Gastroesophageal sphincter (tissue), 4 donors: ENCODE measurements at regions not wholly inside any gene's neighbourhood (a gene's known extent, or its start where the extent isn't known, plus 50 kb on each side); places are given as distances from the start of the nearest gene placed in this dataset.

Source experiments
- ATAC-seq: fragments of 150-250 bp; one replicate; pipeline ENCODE4 v1.9.1; 2016; ENCODE audit warnings: mild to moderate bottlenecking, moderate library complexity
- H3K27ac ChIP-seq, 4 donors: fragments of 200-600 bp; sonication (generic) in 3 of 4; 1 replicate in 3 of 4; 2 replicates in 1 of 4; pipeline ENCODE4 v1.5.1; 2016 to 2019
- H3K27me3 ChIP-seq: fragments of 200-600 bp; sonication (generic); one replicate; pipeline ENCODE4 v1.5.1; 2019
- H3K36me3 ChIP-seq, 2 donors: fragments of 200-600 bp; sonication (generic); one replicate each; pipeline ENCODE4 v1.5.1; 2019; ENCODE audit warnings: control low read depth in 1 of 2
- H3K4me1 ChIP-seq, 3 donors: fragments of 200-600 bp; sonication (generic); 1 replicate in 2 of 3; 2 replicates in 1 of 3; pipeline ENCODE4 v1.5.1; 2016 to 2019; ENCODE audit warnings: control low read depth in 2 of 3
- H3K4me3 ChIP-seq, 2 donors: fragments of 200-600 bp; sonication (generic); one replicate each; pipeline ENCODE4 v1.5.1; 2019; ENCODE audit warnings: mild to moderate bottlenecking in 1 of 2, moderate library complexity in 1 of 2
- H3K9me3 ChIP-seq, 3 donors: fragments of 200-600 bp; sonication (generic); one replicate each; pipeline ENCODE4 v1.5.1; 2017 to 2019; ENCODE audit warnings: control low read depth in 2 of 3
- EP300 ChIP-seq: sonication (generic); formaldehyde crosslinking; IDR thresholded peaks from one replicate; pipeline ENCODE4 v1.6.1; 2017; ENCODE audit warnings: antibody characterized with exemption, mild to moderate bottlenecking
- POLR2A ChIP-seq, 2 donors: fragments of 450-650 bp; IDR thresholded peaks; one replicate each; pipeline ENCODE4 v1.6.1; 2017; ENCODE audit warnings: antibody characterized with exemption in 2 of 2, mild to moderate bottlenecking in 2 of 2, moderate library complexity in 1 of 2
- POLR2AphosphoS5 ChIP-seq: sonication (generic); formaldehyde crosslinking; IDR thresholded peaks from one replicate; pipeline ENCODE4 v1.6.1; 2017; ENCODE audit warnings: antibody characterized with exemption
- WGBS, 2 donors: methylation state at CpG; one replicate each; pipeline ENCODE4 v1.1.5; 2018; ENCODE audit warnings: low coverage in 1 of 2; 5-methylcytosine and 5-hydroxymethylcytosine counted together
- TF ChIP-seq, protein P1 (sequence below), 4 experiments: fragments of 200-600 bp in 2 of 4; fragments of 450-650 bp in 2 of 4; sonication (generic) in 1 of 4; IDR thresholded peaks; one replicate each; pipeline ENCODE4 v1.5.1; 2017 to 2019; ENCODE audit warnings: antibody characterized with exemption in 4 of 4, mild to moderate bottlenecking in 2 of 4, moderate library complexity in 2 of 4

- Histone ChIP-seq H3K4me3 (no peak overlapping the region), H3K36me3 (no peaks in the 10 kb centered on the region), H3K4me1 (no peaks in the 10 kb centered on the region), H3K27ac (no peak overlapping the region), H3K9me3 (no peaks in the 10 kb centered on the region), H3K27me3 (no peaks in the 10 kb centered on the region)
- ATAC-seq = no peak
- WGBS, 2 donors = 92 to 95% methylated on average over 4 of the region's 4 CpGs
- TF ChIP-seq, protein P1, sequence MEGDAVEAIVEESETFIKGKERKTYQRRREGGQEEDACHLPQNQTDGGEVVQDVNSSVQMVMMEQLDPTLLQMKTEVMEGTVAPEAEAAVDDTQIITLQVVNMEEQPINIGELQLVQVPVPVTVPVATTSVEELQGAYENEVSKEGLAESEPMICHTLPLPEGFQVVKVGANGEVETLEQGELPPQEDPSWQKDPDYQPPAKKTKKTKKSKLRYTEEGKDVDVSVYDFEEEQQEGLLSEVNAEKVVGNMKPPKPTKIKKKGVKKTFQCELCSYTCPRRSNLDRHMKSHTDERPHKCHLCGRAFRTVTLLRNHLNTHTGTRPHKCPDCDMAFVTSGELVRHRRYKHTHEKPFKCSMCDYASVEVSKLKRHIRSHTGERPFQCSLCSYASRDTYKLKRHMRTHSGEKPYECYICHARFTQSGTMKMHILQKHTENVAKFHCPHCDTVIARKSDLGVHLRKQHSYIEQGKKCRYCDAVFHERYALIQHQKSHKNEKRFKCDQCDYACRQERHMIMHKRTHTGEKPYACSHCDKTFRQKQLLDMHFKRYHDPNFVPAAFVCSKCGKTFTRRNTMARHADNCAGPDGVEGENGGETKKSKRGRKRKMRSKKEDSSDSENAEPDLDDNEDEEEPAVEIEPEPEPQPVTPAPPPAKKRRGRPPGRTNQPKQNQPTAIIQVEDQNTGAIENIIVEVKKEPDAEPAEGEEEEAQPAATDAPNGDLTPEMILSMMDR (IDR thresholded peaks at IDR 0.05) = no peak
- TF ChIP-seq POLR2A (IDR thresholded peaks at IDR 0.05) (no peak), EP300 (no peak), POLR2AphosphoS5 (no peak)
Observed at GRCh38 chr2:198645816-198646215, 811.9 kb downstream of the SATB2 start.

GRCh38 chr2:198641161-198641560, 816.6 kb downstream of the SATB2 start:
- H3K27ac ChIP-seq = no peak overlapping the region
- ATAC-seq = no peak
- no peaks in the 10 kb centered on the region for H3K36me3 ChIP-seq
- H3K4me3 ChIP-seq = no peak overlapping the region
- TF ChIP-seq EP300 (no peak), POLR2AphosphoS5 (no peak), POLR2A (IDR thresholded peaks at IDR 0.05) (no peak)
- TF ChIP-seq, protein P1 (IDR thresholded peaks at IDR 0.05) = no peak
- no peaks in the 10 kb centered on the region for H3K4me1 ChIP-seq
- H3K9me3 ChIP-seq = no peaks in the 10 kb centered on the region
- WGBS, 2 donors = 52 to 74% methylated on average over 3 of the region's 3 CpGs
- no peaks in the 10 kb centered on the region for H3K27me3 ChIP-seq

DNA sequence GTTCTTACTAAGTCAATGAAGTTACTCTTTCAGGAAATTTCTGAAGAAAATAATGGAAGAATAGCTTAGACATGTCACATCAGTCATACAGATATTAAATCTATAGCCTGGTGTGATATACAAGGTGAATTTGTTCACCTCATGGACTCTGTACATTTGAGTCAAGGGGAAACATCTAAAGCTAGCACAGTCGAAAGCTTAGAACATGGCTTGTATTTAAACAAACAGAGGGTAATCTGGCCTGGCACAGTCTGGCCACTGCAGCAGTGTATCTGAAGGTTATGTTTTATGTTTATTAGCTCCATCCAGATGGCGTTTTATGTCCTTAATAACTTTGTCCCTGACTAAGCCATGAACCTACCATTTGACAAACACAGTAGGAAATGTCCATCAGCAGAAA, 817.3 kb downstream of the SATB2 start:
- no peak for TF ChIP-seq POLR2AphosphoS5
- TF ChIP-seq EP300 = no peak
- no peak for TF ChIP-seq POLR2A (IDR thresholded peaks at IDR 0.05)
- TF ChIP-seq, protein P1 (IDR thresholded peaks at IDR 0.05) = no peak
- Histone ChIP-seq H3K36me3 (no peaks in the 10 kb centered on the region), H3K4me1 (no peaks in the 10 kb centered on the region), H3K4me3 (no peak overlapping the region), H3K27ac (no peak overlapping the region), H3K27me3 (no peaks in the 10 kb centered on the region), H3K9me3 (no peaks in the 10 kb centered on the region)
- 58 to 73% methylated on average over 2 of the region's 2 CpGs for WGBS, 2 donors
- no peak for ATAC-seq

DNA sequence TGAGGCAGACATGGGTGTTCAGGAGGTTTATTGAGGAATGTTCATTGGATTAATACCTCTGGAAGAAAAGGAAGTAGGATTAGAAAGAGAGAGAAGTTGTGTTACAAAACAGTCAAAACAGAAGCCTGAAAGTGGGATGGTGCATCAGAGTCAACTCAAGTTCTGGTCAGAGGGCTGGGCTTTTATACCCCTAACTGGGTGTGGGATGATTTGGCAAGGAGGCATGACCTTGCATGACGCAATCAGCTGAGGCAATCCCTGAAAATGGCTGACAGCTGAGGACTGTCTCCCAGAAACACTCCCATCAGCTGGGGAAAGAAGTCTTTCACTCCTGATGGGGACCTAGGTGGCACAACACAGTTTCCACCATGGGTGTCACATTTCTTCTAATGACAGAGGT, 818.2 kb downstream of the SATB2 start:
- no peak for TF ChIP-seq POLR2AphosphoS5
- TF ChIP-seq, protein P1 (IDR thresholded peaks at IDR 0.05) = no peak
- Histone ChIP-seq H3K27ac (no peak overlapping the region), H3K36me3 (no peaks in the 10 kb centered on the region), H3K27me3 (no peaks in the 10 kb centered on the region), H3K4me1 (no peaks in the 10 kb centered on the region), H3K4me3 (no peak overlapping the region), H3K9me3 (no peaks in the 10 kb centered on the region)
- no peak for ATAC-seq
- 80 to 100% methylated on average over 1 of the region's 1 CpG for WGBS, 2 donors

GRCh38 chr2:198638577-198638976, 819.2 kb downstream of the SATB2 start:
- H3K36me3 ChIP-seq = no peaks in the 10 kb centered on the region
- TF ChIP-seq POLR2A (IDR thresholded peaks at IDR 0.05) (no peak), EP300 (no peak), POLR2AphosphoS5 (no peak)
- TF ChIP-seq, protein P1 (IDR thresholded peaks at IDR 0.05) = no peak
- H3K4me3 ChIP-seq = no peak overlapping the region
- 73 to 79% methylated on average over 3 of the region's 3 CpGs for WGBS, 2 donors
- H3K4me1 ChIP-seq = no peaks in the 10 kb centered on the region
- H3K27ac ChIP-seq = no peak overlapping the region
- H3K27me3 ChIP-seq = no peaks in the 10 kb centered on the region
- H3K9me3 ChIP-seq = no peaks in the 10 kb centered on the region
- ATAC-seq = no peak
